GM21723 (cell line): ENCODE measurements at regions not wholly inside any gene's neighbourhood (a gene's known extent, or its start where the extent isn't known, plus 50 kb on each side); places are given as distances from the start of the nearest gene placed in this dataset.

Source experiments
- ATAC-seq: cut with Tn5 transposase; IDR thresholded peaks from one replicate; pipeline ENCODE4 v1.9.1; 2021; ENCODE audit warnings: mild to moderate bottlenecking, moderate library complexity; ENCODE audit not compliant: unreplicated experiment

DNA sequence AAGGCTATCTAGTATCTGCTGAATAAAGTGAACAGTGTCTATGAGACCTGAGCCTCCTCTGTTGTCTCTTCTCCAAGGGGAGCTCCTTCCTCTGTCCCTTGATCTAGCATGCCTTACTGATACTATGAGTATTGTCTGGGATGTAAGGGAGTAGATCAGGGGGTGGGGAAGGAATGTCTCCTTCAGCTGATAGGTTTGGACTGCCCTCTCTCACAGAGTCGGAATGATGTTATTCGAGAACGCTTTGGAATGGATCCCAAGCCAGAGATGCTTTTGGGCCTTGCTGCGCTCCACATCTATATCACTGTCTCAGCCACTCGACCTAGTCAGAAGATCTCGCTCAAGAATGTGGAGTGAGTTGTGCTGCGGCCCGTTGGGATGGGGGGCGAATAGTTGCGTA, 68.3 kb upstream of the PRPS1 start:
- ATAC-seq: no peak

DNA sequence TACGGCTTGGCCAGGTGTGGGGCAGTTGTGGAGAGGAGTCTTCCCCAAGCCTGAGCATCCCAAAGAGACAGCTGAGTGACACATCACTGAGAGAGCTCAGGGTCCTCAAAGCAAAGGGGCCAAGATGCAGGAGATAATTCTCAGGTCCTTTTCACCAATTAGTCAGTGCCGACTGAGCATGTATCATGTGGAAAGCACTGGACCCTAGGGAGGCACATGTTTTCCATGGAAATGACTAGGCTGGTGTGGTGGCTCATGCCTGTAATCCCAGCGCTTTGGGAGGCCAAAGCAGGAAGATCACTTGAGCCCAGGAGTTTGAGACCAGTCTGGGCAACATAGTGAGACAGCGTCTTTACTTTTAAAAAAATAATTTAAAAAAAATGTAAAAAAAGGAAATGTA, 67.3 kb upstream of the PRPS1 start:
- ATAC-seq: no peak

DNA sequence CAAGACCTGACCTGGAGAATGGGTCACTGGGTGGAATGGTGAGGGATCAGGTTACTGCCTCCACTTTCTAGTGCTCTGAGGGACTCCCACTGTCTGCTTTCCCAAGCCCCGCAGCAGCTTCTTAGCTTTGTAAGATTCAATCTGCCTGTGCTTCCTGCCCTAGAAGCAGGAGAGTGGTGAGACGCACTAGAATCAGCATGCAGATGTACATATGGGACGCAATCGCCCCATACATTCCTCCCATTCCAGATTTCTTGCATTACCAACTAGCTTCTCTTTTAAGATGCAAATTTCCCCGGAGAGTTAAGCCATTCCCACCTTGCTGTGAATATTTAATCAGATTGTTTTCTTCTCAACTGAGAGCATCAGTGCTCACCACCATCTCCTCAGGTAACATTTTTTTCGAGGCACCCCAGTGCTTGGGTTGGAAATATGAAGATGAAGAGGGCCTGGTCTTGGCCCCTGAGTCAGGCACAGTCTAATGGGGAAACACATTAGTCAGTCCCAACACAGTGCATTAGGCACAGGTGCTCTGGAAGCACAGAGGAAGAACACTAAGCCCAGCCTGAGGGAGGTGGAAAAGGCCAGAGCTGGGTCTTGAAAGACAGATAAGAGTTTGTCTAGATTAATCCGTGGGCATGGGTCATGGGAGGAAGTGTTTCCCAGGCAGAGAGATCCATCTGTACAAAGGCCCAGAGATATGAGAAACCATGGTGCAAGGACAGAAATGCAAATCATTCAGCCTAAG, 66.7 kb upstream of the PRPS1 start:
- ATAC-seq: no peak

DNA sequence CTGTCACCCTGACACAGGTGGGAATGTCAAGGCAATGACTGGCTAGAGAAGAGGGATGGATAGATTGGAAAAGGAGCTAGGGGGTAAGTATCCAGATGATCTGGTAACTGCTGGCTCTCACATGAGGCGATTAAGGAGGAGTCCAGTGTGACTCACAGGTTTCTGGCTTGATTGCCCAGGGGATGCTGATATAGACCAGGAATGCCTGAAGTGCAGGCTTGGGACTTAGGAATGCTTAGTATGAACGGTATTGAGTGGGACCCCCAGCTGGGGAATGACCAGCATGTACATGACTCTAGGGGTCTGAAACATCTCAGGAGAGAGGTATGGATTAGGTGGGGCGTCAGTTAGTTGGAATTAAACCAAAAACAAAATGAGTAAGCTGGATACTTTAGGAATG, 65.8 kb upstream of the PRPS1 start:
- no peak for ATAC-seq

DNA sequence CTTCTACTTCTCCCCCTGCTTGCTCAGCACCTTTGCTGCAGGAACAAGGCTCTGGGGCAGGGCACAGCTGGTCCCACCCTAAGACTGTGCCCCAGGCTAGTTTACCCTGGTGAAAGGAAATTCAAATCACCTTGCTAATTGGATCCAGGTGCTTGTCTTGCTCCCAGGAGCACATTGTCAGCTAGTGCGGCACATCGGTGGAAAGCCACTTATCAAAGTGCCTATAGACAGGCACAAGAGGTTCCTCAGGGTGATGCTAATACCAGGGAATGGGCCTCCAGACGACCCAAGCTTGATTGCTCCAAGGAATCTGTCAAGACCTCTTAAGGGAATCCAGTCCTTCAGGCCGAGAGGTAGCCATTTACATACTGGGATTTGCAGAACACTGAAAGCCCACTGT, 64.5 kb upstream of the PRPS1 start:
- ATAC-seq: no peak

DNA sequence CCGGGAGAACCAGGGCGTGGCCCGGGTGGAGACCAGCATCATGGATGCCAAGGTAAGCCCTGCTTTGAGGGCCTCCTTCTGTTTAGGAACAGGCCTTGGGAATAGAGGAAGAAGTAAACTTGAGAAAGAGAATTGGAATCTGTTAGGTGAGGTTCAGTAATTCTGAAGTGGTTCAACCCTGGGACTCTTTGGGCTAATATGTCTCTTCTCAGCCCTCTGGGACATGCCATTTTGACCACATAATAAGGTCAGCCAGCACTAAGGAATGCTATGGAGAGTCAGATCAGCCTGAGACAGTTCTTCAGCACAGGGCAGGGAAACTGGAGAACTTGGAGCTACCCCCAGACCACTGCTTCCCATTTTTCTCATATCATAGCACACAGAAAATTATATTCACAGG, 63.3 kb upstream of the PRPS1 start:
- ATAC-seq: no peak

DNA sequence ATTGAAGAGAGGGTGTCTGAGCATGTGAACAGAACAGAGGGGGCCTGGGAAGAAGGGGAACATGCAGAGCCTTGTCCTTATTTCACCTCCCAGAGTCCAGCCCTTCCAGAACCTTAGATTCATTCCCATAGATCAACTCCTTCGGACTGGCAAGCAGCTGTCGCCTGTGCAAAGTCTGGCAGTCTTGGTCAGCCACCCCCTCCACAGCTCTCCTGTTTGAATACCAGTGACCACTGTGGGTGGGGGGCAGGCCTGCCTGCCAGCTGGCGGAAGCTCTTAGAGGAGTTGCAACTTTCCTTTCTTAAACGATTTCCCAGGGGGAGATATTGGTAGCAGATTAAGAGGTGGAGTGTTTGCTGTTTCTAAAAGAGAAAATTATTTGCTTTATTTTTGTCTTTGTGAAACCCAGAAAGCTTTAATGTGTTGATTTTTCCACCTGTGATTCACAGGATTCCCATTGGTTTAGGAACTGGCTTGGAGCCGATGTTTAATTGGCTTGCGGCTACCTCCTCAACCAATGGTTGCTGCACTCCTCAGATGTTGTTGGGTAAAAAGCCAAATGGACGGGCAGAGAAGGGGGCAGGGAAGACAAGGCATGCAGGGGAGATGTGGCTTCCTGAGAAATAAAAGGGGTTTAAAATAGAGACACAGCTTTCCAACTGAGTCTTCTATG, 62.2 kb upstream of the PRPS1 start:
- no peak for ATAC-seq

DNA sequence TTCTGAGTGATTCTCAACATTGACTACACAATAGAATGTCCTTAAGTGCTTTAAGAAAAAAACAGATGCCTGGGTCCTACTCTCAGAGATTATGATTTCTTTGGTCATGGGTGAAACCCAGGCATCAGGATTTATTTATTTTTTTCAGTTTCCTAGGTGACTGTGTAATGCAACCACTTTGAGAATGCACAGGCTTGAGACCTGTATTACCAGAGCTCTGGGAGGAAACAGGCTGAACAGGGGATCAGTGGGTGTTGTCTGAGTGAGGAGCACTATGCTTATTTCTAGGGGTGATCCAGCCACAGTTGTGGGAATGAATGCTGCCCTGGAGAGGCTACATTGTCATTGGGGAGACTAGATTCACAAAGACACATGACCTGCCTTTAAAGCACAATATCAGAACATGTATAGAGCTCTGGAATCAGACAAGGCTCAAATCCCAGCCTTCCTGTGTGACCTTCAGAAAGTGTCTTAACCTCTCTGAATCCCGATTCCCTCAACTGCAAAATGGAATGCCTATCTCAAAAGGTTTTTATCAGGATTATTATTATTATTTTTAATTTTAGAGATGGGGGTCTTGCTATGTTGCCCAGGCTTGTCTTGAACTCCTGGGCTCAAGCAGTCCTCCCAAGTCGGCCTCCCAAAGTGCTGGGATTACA, 61.6 kb upstream of the PRPS1 start:
- no peak for ATAC-seq

DNA sequence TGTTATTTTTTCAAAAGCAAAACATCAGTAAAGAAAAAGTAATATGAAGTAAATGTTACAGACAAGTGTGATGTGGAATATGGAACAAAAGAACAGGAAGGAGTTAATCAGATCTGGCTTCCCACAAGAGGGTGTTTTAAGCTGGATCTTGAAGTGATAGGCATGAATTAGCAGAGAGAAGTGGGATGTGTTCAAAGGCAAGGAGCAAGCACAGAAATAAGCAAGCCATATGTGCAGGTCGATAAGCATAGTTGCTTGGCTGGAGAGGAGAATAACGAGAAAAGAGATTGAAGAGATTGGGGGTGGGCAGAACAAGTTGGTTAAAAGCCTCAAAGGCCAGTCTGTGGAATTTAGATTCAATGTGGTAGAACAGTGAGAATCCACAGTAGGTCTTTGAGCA, 60.9 kb upstream of the PRPS1 start:
- no peak for ATAC-seq

DNA sequence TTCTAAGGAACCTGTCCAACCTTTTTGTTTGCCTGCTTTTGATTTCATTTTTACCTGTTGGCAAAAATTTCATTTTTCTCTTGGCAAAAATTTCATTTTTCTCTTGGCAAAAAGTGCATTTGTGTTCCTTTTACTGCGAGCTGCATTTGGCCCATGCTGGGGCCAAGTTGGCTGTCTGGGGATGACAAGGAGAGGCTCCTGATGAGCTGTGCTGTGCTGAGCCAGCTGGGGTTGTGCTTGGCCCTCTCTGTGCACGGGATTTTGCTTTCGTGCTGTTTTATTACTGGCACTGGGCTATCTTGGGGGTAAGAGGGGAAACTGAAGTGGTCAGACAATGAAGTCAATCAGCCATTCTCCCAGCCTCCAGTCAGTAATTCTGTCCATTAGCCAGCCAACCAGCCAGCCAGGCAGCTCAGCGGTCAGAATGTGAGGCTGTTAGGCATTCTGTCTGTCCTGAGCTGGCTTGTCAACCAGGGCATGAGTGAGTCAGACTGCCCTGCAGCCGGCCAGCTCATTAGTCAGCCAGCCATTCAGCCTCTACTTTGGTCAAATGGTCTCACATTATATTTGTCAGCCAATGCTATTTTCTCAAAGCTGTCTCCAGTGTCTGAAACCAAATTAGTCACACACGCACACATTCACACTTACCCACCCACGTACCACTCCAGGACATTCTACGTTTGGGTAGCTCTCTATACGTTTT, 56.9 kb upstream of the PRPS1 start:
- ATAC-seq: no peak

DNA sequence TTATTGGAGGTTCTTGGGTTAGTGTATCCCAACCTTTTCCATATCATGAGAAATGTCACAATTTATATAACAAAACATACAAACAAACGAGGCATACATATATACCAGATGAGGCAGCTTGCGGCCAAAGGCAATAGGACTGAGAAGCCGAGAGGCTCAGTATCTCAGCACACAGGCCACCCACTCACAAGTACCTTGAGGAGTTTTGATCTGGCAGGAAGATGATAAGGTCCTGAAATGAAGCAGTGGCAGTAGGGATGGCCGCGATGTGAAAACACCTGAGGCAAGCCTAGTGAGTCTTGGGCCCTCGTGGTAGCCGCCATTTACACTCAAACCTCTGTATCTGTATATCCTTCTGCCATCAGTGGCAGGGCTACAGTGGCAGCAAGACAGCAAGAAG, 55.3 kb upstream of the PRPS1 start:
- ATAC-seq: no peak

DNA sequence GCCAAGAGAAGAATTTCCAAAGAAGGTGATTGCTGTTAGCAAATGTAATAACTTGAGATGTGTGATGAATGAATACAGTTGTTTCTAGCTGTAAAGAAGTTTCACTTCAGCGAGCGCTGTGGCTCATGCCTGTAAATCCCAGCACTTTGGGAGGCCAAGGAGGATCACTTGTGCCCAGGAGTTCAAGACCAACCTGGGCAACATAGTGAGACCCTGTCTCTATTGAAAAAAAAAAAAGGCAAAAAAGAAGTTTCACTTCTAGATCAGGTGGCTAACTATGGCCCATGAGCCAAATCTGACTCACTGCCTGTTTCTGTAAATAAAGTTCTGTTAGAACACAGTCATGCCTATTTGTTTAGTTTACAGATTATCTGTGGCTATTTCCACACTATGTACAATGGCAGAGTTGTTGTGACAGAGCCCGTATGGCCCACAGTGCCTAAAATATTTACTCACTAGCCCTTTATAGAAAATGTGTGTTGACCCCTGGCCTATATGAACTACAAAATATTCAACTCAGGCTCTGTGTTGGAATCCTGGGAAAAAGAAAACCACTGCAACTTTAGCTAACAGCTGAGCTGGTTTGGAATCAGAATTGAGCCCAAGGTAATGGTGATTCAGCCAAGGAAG, 54.1 kb upstream of the PRPS1 start:
- ATAC-seq: no peak

DNA sequence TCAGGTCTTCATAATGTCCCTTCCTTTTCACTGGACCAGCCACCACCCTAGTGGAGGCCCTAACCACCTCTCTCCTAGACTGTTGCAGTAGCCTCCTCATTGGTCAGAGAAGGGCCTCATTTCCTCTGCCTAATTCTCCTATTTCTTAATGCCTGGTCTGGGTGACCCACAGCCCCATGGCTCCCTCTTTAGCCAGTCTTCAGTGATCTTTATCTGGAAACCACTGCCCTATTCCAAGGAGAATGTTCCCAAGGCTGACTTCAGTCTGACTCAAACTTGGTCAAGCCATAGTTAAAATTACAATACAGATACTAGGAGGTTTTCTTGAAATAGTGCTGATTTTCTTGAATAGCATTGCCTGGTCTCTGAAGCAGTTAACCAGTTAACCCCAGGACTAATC, 53.6 kb upstream of the PRPS1 start:
- no peak for ATAC-seq

DNA sequence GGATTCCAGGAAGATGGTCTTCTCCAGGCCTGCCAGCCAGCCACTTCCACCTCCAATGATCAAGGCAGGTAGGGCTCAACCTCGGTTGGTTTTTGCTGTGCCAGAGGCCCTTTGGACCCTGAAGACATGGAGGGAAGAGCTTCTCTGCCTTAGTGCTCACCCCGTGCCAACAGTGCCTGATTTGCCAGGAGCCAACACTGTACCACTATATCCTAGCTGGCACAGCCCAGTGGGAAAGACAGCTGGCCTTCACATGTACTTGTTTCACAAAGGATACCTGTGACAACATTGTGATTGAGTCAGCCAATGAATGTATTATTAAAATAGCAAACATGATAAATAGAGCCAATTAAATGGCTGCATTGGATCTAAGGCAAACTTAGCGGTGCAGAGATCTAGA, 51.9 kb upstream of the PRPS1 start:
- ATAC-seq: no peak

DNA sequence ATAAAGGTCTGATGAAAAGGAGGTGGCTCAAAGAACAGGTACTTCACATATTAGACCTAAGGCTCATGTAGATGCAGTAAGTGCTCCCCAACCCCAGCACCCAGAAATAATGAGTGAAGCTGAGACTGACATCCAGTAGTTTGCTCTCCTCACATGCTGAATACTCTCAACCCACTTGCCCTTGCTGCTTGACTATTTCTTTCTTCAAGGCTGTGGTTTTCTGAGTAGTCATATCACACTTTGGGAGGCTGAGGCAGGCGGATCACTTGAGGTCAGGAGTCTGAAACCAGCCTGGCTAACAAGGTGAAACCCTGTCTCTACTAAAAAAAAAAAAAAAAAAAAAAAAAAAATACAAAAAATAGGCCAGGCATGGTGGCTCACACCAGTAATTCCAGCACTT, 51.5 kb upstream of the PRPS1 start:
- peak; percentile 67 for ATAC-seq

DNA sequence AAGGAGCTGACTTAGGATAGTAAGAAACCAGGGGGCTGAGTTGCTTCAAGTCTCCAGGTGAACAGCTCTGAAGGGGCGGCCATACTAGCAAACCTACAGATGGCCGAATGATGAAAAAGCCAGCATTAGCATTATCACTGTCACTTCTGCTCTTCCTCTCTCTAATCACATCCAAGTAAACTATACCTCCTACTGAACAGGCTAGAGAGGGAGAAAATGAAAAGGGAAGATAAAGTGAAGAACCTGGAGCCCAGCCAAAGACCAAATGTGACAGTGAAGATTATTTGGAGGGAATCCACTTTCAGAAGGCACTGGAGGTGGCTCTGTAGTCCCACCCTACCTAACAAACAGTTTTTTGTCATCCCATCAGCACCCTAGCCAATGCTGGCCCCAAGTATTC, 50.4 kb upstream of the PRPS1 start:
- no peak for ATAC-seq
